Motor neuron (in vitro differentiated cells): ENCODE measurements at regions not wholly inside any gene's neighbourhood (a gene's known extent, or its start where the extent isn't known, plus 50 kb on each side); places are given as distances from the start of the nearest gene placed in this dataset.

Experiments used
- ATAC-seq, 8 experiments: fragments of 200-7000 bp; cut with Tn5 transposase; replicated peaks in 6 of 8; 2 replicates each; pipeline ENCODE4 v1.8.0; 2021; ENCODE audit warnings: mild to moderate bottlenecking in 8 of 8, moderate library complexity in 8 of 8
- H3K27ac ChIP-seq, 2 donors: fragments of 250-450 bp; sonication (Bioruptor Pico); 2 replicates each; pipeline ENCODE4 v1.9.0; 2021; ENCODE audit warnings: antibody characterized with exemption in 2 of 2, mild to moderate bottlenecking in 2 of 2, moderate library complexity in 1 of 2
- H3K4me1 ChIP-seq, 2 donors: fragments of 250-450 bp; sonication (Bioruptor Pico); replicated peaks in 1 of 2; 2 replicates each; pipeline ENCODE4 v1.6.1; 2021; ENCODE audit warnings: antibody characterized with exemption in 2 of 2, mild to moderate bottlenecking in 2 of 2, moderate library complexity in 1 of 2
- H3K4me3 ChIP-seq, 5 donors: fragments of 250-450 bp; sonication (Bioruptor Pico); 2 replicates each; pipeline ENCODE4 v1.9.0; 2021; ENCODE audit warnings: antibody characterized with exemption in 5 of 5, mild to moderate bottlenecking in 5 of 5, moderate library complexity in 4 of 5
- WGBS, 10 experiments: fragments of 450-650 bp; shearing (Covaris generic); methylation state at CpG; one replicate each; pipeline ENCODE4 v1.0.0; 2022; 5-methylcytosine and 5-hydroxymethylcytosine counted together
- in situ Hi-C, 9 experiments: fragments of 400-800 bp; cut with MboI; loops; one replicate each; pipeline ENCODE4 v1.15.0; 2021; ENCODE audit warnings: low sequenced_read_pairs in 9 of 9, low pct_unique_long_range_greater_than_20kb in 2 of 9; ENCODE audit not compliant: unreplicated experiment in 9 of 9

DNA sequence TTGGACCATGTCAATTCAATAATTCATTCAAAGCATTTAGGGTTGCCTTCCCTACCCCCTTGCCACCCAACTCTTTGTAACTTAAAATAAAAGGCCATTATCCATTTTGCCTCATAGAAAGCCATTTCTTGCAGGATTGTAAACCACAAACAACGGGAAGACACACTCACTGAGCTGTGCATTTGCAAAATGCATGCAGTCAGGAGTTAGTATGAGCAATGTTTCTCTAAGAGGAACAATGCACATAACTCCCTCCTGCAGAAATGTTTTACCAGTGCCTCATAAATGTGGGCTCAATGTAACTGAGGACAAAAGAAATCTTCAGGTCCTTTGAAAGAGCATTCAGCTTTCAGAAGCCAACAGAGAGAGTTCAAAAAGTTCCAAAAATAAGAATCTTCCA is 98.5 kb upstream of the ABCA1 start:
- Histone ChIP-seq H3K27ac (no peak overlapping the region), H3K4me1 (peaks cover 0 to 3% of the 10 kb centered on the region in 2 donors), H3K4me3 (no peak overlapping the region)
- ATAC-seq: peak; percentile 74 to 95 (median 82)
- in situ Hi-C loops: loop anchor here in 1 of 9 experiments (25.0 kb wide), 1 partner anchor 89 kb away; the partner anchor contains the start of gene ABCA1
- WGBS, 10 experiments: 0 to 9% (median 0%) methylated on average over 1 of the region's 1 CpG; no CpG with 5 or more reads in 3 of the 10 experiments

DNA sequence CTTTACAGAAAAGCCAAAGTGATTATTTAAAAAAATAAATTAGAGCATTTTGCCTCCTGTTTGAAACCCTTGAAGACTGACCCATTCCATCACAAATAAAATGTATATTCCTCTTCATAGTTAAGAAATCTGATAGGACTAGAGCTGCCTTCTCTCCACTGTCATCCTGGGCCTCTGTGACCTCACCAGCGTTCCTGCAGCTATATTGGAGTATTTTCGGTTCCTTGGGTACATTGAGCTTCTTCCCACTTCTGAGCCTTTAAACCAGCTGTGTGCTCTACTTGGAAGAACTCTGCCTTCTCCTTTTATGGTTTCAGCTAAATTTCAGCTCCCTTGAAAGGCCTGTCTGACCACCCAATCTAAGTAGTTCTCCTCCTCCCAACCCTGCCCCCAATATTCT is 99.1 kb upstream of the ABCA1 start:
- H3K4me3 ChIP-seq: no peak overlapping the region
- 50 to 100% (median 91%) methylated on average over 1 to 2 of the region's 2 CpGs; no CpG with 5 or more reads in 2 of the 10 experiments for WGBS, 10 experiments
- H3K27ac ChIP-seq: no peak overlapping the region
- no peak for ATAC-seq
- peaks cover 0 to 3% of the 10 kb centered on the region in 2 donors for H3K4me1 ChIP-seq
- in situ Hi-C loops: loop anchor here in 1 of 9 experiments (25.0 kb wide), 1 partner anchor 90 kb away; the partner anchor contains the start of gene ABCA1

DNA sequence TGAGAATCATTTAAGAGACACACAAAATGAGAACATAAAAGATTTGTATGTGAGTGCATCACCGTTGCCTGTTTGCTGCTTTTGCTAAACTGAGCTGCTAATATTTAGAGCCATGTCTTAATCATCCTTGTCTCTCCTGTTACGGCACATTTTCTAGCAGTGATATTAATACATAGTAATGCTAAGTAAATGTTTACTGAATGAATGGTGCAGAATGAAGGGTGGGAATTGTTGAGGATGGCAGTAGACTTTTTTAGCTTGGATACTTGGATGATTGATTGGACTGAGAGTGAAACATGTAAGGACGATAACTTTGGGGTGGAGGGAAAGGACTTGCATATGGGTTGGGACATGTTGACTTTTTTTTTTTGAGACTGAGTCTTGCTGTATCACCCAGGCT is 102.3 kb upstream of the ABCA1 start:
- in situ Hi-C loops: loop anchor here in 1 of 9 experiments (25.0 kb wide), 1 partner anchor 93 kb away; the partner anchor contains the start of gene ABCA1
- Histone ChIP-seq H3K27ac (no peak overlapping the region), H3K4me1 (peaks cover 0 to 3% of the 10 kb centered on the region in 2 donors), H3K4me3 (no peak overlapping the region)
- ATAC-seq: no peak
- 67 to 100% (median 90%) methylated on average over 1 to 3 of the region's 3 CpGs; no CpG with 5 or more reads in 1 of the 10 experiments for WGBS, 10 experiments

DNA sequence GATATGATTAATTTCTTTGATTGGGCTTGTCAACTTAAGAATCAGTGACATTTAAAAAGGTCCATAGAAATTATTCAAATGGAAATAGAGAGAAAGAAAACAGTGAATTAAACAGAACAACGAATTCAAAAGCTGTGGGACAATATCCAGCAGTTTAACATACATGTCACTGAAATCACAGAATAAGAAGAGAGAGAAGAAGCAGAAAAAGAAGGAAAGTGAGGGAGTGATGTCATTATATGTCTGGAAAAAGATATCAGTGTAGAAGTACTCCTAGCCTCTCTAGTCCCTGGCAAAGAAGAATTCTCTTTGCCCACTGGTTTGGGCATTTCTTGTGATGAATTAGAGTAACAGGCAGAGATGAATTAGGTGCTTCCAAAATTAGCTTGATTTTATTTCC is 109.2 kb upstream of the ABCA1 start:
- in situ Hi-C loops: loop anchor here in 1 of 9 experiments (25.0 kb wide), 1 partner anchor 100 kb away; the partner anchor contains the start of gene ABCA1
- no peaks in the 10 kb centered on the region for H3K4me1 ChIP-seq
- ATAC-seq: no peak
- no peak overlapping the region for H3K27ac ChIP-seq
- WGBS, 10 experiments: 11 to 100% (median 92%) methylated on average over 1 of the region's 1 CpG; no CpG with 5 or more reads in 1 of the 10 experiments
- no peak overlapping the region for H3K4me3 ChIP-seq

DNA sequence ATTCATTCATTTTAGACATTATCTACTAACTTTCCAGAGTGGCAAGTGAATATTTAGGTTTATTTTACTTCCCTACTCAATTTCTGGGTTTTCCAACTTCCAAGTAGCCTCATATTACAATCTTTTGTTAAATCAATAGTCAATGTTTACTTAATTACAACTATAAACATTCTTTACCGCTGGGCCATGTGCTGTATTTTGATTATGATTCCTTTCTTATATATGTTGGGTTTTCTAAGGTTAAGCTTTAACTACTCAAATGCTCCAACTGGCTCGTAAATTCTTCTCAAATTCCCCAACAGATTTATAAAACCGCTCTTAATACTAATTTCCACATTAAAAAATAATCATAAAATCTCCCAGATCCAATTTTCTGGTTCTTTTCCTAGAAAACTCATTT is 110.1 kb upstream of the ABCA1 start:
- Histone ChIP-seq H3K4me1 (no peaks in the 10 kb centered on the region), H3K27ac (no peak overlapping the region), H3K4me3 (no peak overlapping the region)
- WGBS, 10 experiments: 67 to 100% (median 93%) methylated on average over 1 to 3 of the region's 3 CpGs; no CpG with 5 or more reads in 1 of the 10 experiments
- no peak for ATAC-seq
- in situ Hi-C loops: loop anchor here in 1 of 9 experiments (25.0 kb wide), 1 partner anchor 101 kb away; the partner anchor contains the start of gene ABCA1

DNA sequence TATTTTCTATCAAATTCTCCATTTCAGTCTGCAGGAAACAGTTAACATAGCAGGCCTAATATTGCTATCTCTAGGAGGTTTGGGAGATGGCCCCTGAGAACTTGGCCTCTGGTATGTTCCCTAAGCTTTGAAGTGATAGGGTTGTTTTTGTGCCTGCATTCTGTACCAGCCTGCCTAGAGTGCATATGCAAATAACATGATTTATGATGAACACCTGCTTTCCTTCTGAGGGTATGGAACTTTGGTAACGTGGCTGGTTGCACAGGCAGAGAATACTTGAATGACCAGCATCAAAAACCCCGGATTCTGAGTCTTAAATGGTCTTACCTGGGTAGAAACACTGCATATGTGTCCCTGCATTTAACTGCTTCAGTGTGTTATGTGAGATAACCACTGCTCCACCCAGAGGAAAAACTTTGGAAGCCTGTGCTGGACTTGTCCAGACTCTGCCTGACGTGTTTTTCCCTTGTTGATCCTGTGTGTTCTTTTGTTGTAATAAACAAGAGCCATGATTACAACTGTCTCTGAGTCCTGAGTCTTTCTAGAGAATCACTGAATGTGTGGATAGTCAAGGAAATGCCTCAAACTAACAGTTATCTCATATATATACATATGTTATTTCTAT is 111.3 kb upstream of the ABCA1 start:
- peak in 4 of 8 experiments; percentile 32 to 90 (median 68) for ATAC-seq
- Histone ChIP-seq H3K4me1 (no peaks in the 10 kb centered on the region), H3K27ac (no peak overlapping the region), H3K4me3 (no peak overlapping the region)
- in situ Hi-C loops: loop anchor here in 1 of 9 experiments (25.0 kb wide), 1 partner anchor 102 kb away; the partner anchor contains the start of gene ABCA1
- whole genome bisulfite sequencing, 10 experiments: 19 to 100% (median 60%) methylated on average over 1 to 3 of the region's 3 CpGs; no CpG with 5 or more reads in 3 of the 10 experiments

DNA sequence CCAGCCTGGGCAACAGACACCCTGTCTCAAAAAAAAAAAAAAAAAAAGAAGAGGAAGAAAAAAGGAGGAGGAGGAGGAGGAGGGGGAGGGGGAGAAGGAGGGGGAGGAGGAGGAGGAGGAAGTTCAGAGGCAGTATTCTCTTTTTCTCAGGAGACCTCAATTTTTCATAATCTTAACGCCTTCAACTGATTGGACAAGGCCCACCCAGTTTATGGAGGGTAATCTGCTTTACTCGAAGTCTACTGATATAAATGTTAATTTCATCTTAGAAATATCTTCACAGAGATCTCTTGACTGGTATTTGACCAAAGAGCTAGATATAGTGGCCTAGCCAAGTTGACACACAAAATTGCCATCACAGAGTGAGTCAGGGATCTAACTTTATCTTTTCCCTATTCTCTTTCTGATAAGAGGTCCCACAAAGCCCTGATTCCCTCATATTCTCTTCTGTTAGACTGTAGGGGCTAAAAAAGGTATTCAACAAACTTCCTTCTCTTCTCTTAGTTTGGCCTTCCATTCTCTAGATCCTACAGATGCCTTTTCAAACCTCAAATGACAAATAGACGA is 115.5 kb upstream of the ABCA1 start:
- H3K4me3 ChIP-seq: no peak overlapping the region
- H3K27ac ChIP-seq: no peak overlapping the region
- H3K4me1 ChIP-seq: peaks cover 3 to 6% of the 10 kb centered on the region in 2 donors
- in situ Hi-C loops: loop anchor here in 1 of 9 experiments (25.0 kb wide), 1 partner anchor 106 kb away; the partner anchor contains the start of gene ABCA1
- ATAC-seq: no peak
- 58 to 100% (median 80%) methylated on average over 1 to 2 of the region's 3 CpGs; no CpG with 5 or more reads in 4 of the 10 experiments for WGBS, 10 experiments

DNA sequence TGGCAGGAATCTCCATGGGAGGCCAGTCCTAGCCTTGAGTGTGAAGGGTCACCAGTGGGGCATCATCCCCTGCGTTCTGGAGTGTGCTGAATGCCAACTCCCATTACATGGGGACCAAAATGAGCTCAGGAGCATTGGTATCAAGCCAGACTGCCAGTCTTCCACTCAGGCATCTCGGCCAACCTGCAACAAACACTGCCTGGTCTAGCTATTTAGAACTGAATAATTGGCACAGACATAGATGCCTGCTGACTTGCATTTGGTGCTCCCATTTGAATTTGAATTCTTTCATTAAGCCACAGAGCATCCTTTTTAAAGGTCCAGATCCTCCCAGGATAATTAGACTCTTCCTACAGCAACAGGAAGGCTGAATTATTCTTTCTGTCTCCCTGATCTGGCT is 116.6 kb upstream of the ABCA1 start:
- in situ Hi-C loops: loop anchor here in 1 of 9 experiments (25.0 kb wide), 1 partner anchor 107 kb away; the partner anchor contains the start of gene ABCA1
- 20 to 83% (median 56%) methylated on average over 1 to 2 of the region's 2 CpGs; no CpG with 5 or more reads in 5 of the 10 experiments for WGBS, 10 experiments
- no peak for ATAC-seq

DNA sequence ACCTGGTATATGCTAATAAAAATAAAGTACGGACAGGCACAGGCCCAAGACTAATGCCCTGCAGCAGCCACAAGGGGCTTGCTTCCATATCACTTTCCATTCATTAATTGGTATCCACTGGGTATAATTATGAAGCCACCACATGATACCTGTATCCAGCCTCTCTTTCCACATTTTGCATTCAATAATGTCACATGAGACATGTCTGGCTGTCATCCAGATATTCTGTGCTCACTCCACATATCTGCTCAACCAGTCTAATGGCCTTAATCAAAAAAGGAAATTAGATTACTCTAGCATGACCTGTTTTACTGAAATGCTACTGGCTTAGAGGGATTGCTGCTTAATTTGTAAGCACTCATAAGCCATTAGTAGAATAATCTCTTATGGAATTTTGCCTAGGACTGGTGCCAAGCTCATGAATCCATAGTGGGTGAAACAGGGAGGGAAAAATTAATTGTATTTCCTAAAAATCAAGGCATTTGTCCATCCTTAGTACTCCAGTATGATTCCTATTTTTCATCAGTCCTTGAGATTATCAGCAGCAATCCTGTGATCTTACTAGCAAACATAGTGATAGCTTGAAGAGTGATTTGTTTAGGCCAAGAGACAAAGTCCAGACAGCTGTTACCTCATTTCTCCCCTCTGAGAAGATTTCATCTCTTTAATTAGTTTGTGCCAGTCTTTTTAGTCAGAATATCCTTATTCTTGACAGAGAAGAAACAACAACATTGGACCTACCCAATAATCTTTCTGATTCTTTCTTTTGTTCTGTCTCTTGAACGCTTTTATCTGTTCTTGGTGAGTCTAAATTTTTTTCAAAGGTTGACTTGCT is 119.2 kb upstream of the ABCA1 start:
- H3K4me3 ChIP-seq: no peak overlapping the region
- in situ Hi-C loops: loop anchor here in 1 of 9 experiments (25.0 kb wide), 1 partner anchor 110 kb away; the partner anchor contains the start of gene ABCA1
- ATAC-seq: peak in 6 of 8 experiments; percentile 18 to 76 (median 28)
- WGBS, 10 experiments: 90 to 100% (median 100%) methylated on average over 1 to 2 of the region's 2 CpGs; no CpG with 5 or more reads in 1 of the 10 experiments
- peaks cover 3 to 6% of the 10 kb centered on the region in 2 donors for H3K4me1 ChIP-seq
- H3K27ac ChIP-seq: no peak overlapping the region

More for the DNA sequence above, 116.6 kb upstream of the ABCA1 start:
- Histone ChIP-seq H3K4me3 (no peak overlapping the region), H3K27ac (no peak overlapping the region), H3K4me1 (peaks cover 3 to 6% of the 10 kb centered on the region in 2 donors)

DNA sequence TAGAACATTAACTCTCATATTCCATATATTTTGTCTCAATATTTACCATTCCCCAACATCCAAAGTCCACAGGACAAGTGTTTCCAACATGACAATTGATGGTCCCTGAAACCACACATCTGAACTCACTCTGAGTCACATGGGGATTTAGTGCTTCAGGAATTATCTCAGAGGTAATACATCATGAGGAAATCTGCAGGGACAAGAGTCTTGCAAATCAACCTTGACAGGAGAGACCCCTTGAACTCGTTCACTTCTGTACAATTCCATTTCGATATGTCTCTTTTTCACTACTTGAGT is 119.7 kb upstream of the ABCA1 start:
- 69 to 100% (median 76%) methylated on average over 1 to 2 of the region's 2 CpGs; no CpG with 5 or more reads in 4 of the 10 experiments for WGBS, 10 experiments
- H3K4me1 ChIP-seq: peaks cover 3 to 6% of the 10 kb centered on the region in 2 donors
- in situ Hi-C loops: loop anchor here in 1 of 9 experiments (25.0 kb wide), 1 partner anchor 110 kb away; the partner anchor contains the start of gene ABCA1

DNA sequence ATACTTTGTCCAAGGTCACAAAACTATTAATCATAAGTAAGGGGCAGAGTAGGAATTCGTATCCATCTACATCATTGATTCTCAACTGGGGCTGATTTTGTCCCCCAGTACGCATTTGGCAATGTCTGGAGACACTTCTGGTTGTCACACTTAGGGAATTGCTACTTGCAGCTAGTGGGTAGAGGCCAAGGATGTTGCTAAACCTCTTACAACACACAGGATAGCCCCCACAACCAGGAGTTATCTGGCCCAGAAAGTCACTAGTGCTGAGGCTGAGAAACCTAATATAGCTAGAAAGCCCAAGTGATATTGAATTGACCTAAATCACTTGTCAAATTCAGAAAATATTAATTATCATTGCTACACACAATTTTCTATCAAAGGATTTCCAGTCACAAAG is 120.4 kb upstream of the ABCA1 start:
- ATAC-seq: no peak
- peaks cover 3 to 6% of the 10 kb centered on the region in 2 donors for H3K4me1 ChIP-seq
- 45 to 100% (median 83%) methylated on average over 1 to 2 of the region's 2 CpGs; no CpG with 5 or more reads in 3 of the 10 experiments for WGBS, 10 experiments
- H3K27ac ChIP-seq: no peak overlapping the region
- in situ Hi-C loops: loop anchor here in 1 of 9 experiments (25.0 kb wide), 1 partner anchor 111 kb away; the partner anchor contains the start of gene ABCA1
- no peak overlapping the region for H3K4me3 ChIP-seq

More for the DNA sequence above, 119.7 kb upstream of the ABCA1 start:
- Histone ChIP-seq H3K4me3 (no peak overlapping the region), H3K27ac (no peak overlapping the region)
- ATAC-seq: peak in 5 of 8 experiments; percentile 20 to 74 (median 62)

DNA sequence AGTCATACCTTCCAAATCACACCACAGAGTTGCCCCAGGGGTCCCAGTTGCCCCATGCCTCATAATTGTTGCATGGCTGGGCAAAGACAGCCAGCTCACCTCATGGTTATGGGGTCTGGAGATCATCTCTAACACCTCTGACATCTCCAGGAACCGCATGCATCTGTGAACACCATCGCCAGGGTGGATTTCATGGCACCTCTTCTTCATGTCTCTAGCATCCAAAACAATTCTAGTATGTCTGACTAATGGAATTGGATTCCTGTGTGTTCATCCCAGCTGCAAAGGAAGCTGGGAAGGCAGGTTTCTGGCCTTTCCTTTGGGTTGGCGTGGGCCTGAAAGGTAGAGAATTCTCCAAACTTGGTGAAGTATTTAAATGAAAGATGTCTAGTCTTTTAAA is 122.3 kb upstream of the ABCA1 start:
- in situ Hi-C loops: no loop called here
- WGBS, 10 experiments: 0 to 92% (median 42%) methylated on average over 1 to 3 of the region's 3 CpGs; no CpG with 5 or more reads in 3 of the 10 experiments
- Histone ChIP-seq H3K4me1 (peaks cover 0 to 6% of the 10 kb centered on the region in 2 donors), H3K27ac (no peak overlapping the region), H3K4me3 (no peak overlapping the region)
- ATAC-seq: no peak
